WTC11 (cell line): ENCODE measurements at regions not wholly inside any gene's neighbourhood (a gene's known extent, or its start where the extent isn't known, plus 50 kb on each side); places are given as distances from the start of the nearest gene placed in this dataset.

Source experiments
- ATAC-seq: fragments of 200-7000 bp; cut with Tn5 transposase; 2 replicates; pipeline ENCODE4 v1.10.0; 2021; ENCODE audit warnings: mild to moderate bottlenecking, moderate library complexity
- CTCF ChIA-PET: fragments of 300-600 bp; sonication (Branson Sonifier 250); formaldehyde crosslinking; loops from one replicate; lab custom pipeline; 2021; ENCODE audit warnings: antibody characterized with exemption; lab: Charles Lee
- POLR2A ChIA-PET: fragments of 350-600 bp; sonication (Branson Sonifier 250); formaldehyde crosslinking; loops from one replicate; lab custom pipeline; 2021; ENCODE audit warnings: antibody characterized with exemption; lab: Charles Lee
- DNase-seq: peaks from one replicate; pipeline ENCODE4 v3.0.0; 2021; ENCODE audit warnings: low spot score
- H3K27ac Mint-ChIP-seq: 2 replicates; pipeline ENCODE4 v1.8.0; 2021; ENCODE audit warnings: mixed read lengths
- H3K27me3 Mint-ChIP-seq: 2 replicates; pipeline ENCODE4 v1.8.0; 2021; ENCODE audit warnings: low read depth, mild to moderate bottlenecking, moderate library complexity, mixed read lengths
- H3K36me3 Mint-ChIP-seq: 2 replicates; pipeline ENCODE4 v1.8.0; 2021; ENCODE audit warnings: mixed read lengths
- H3K4me1 Mint-ChIP-seq: 2 replicates; pipeline ENCODE4 v1.8.0; 2022; ENCODE audit warnings: mixed read lengths
- H3K4me3 Mint-ChIP-seq: 2 replicates; pipeline ENCODE4 v1.8.0; 2021; ENCODE audit warnings: mild to moderate bottlenecking, moderate library complexity, mixed read lengths
- H3K9me3 Mint-ChIP-seq: 2 replicates; pipeline ENCODE4 v1.8.0; 2021; ENCODE audit warnings: mixed read lengths
- AFF4 ChIP-seq: sonication (generic); formaldehyde crosslinking; IDR thresholded peaks from 2 replicates; pipeline ENCODE4 v1.8.1; 2023; ENCODE audit warnings: mild to moderate bottlenecking, missing genetic modification reagents, borderline replicate concordance
- CBFB ChIP-seq: sonication (generic); formaldehyde crosslinking; IDR thresholded peaks from 2 replicates; pipeline ENCODE4 v1.8.1; 2022; ENCODE audit warnings: mild to moderate bottlenecking, low read depth, missing genetic modification reagents
- ERG ChIP-seq: fragments of 250-450 bp; sonication (Bioruptor Pico); IDR thresholded peaks from 2 replicates; pipeline ENCODE4 v1.8.0; 2021; ENCODE audit warnings: mild to moderate bottlenecking
- ESRRA ChIP-seq: sonication (generic); formaldehyde crosslinking; IDR thresholded peaks from 2 replicates; pipeline ENCODE4 v1.8.1; 2022; ENCODE audit warnings: mild to moderate bottlenecking, missing genetic modification reagents, borderline replicate concordance
- FOXP4 ChIP-seq: sonication (generic); formaldehyde crosslinking; IDR thresholded peaks from 2 replicates; pipeline ENCODE4 v1.8.0; 2022; ENCODE audit warnings: mild to moderate bottlenecking, missing genetic modification reagents
- HMGA2 ChIP-seq: fragments of 250-450 bp; sonication (Bioruptor Pico); IDR thresholded peaks from 2 replicates; pipeline ENCODE4 v1.4.0; 2021; ENCODE audit warnings: mild to moderate bottlenecking, moderate library complexity
- JAZF1 ChIP-seq: fragments of 250-450 bp; sonication (Bioruptor Pico); IDR thresholded peaks from 2 replicates; pipeline ENCODE4 v1.9.0; 2021; ENCODE audit warnings: moderate library complexity, mild to moderate bottlenecking, inconsistent platforms
- JUN ChIP-seq: sonication (generic); formaldehyde crosslinking; IDR thresholded peaks from 2 replicates; pipeline ENCODE4 v1.8.0; 2023; ENCODE audit warnings: mild to moderate bottlenecking, missing genetic modification reagents
- MXD4 ChIP-seq: fragments of 250-450 bp; sonication (Bioruptor Pico); IDR thresholded peaks from 2 replicates; pipeline ENCODE4 v1.8.0; 2021; ENCODE audit warnings: mild to moderate bottlenecking, moderate library complexity, borderline replicate concordance
- MYBL2 ChIP-seq: sonication (generic); formaldehyde crosslinking; IDR thresholded peaks from 2 replicates; pipeline ENCODE4 v1.8.1; 2023; ENCODE audit warnings: mild to moderate bottlenecking, moderate library complexity, missing genetic modification reagents
- NFE2L1 ChIP-seq: sonication (generic); formaldehyde crosslinking; IDR thresholded peaks from 2 replicates; pipeline ENCODE4 v1.8.1; 2023; ENCODE audit warnings: missing genetic modification reagents
- NR1H2 ChIP-seq: sonication (generic); formaldehyde crosslinking; IDR thresholded peaks from 2 replicates; pipeline ENCODE4 v1.9.0; 2021; ENCODE audit warnings: mild to moderate bottlenecking, moderate library complexity, missing genetic modification reagents
- SP1 ChIP-seq: sonication (generic); formaldehyde crosslinking; conservative IDR thresholded peaks from 2 replicates; pipeline ENCODE4 v1.8.1; 2022; ENCODE audit warnings: missing genetic modification reagents
- ZNF121 ChIP-seq: sonication (generic); formaldehyde crosslinking; IDR thresholded peaks from 2 replicates; pipeline ENCODE4 v1.8.0; 2023; ENCODE audit warnings: missing genetic modification reagents
- ZNF219 ChIP-seq: sonication (generic); formaldehyde crosslinking; IDR thresholded peaks from 2 replicates; pipeline ENCODE4 v1.8.0; 2023; ENCODE audit warnings: missing genetic modification reagents, mild to moderate bottlenecking, borderline replicate concordance
- ZNF232 ChIP-seq: sonication (generic); formaldehyde crosslinking; IDR thresholded peaks from 2 replicates; pipeline ENCODE4 v1.8.0; 2022; ENCODE audit warnings: mild to moderate bottlenecking, missing genetic modification reagents
- ZNF281 ChIP-seq: sonication (generic); formaldehyde crosslinking; IDR thresholded peaks from 2 replicates; pipeline ENCODE4 v1.8.0; 2023; ENCODE audit warnings: mild to moderate bottlenecking, missing genetic modification reagents
- ZSCAN18 ChIP-seq: fragments of 250-450 bp; sonication (Bioruptor Pico); IDR thresholded peaks from 2 replicates; pipeline ENCODE4 v2.1.2; 2022; ENCODE audit warnings: mild to moderate bottlenecking, moderate library complexity
- TF ChIP-seq, protein P1 (sequence below): sonication (generic); formaldehyde crosslinking; IDR thresholded peaks from 2 replicates; pipeline ENCODE4 v1.8.0; 2023; ENCODE audit warnings: missing genetic modification reagents, mild to moderate bottlenecking, borderline replicate concordance

DNA sequence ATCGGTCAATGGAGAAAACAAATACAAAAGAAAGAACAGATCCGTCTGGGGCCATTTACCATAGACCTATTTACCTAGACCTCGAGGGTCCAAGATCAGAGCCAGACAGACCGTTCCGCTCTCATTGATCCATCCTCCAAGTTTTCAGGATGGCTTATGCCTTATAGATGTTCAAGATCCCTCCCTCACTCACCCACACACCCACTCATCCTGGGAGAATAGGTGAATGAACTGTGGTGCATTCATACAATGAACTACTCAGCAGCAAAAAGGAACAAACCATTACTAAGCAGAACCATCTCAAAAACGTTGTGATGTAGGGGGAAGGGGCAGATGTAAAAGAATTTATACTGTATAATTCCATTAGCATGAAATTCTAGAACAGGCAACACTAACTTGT is 125.1 kb upstream of the RREB1 start:
- TF ChIP-seq ZNF219, result no peak
- no peak for TF ChIP-seq CBFB (CRISPR knock-in tag)
- no peak for TF ChIP-seq ERG (CRISPR knock-in tag)
- no peak for TF ChIP-seq ESRRA
- no peak for TF ChIP-seq JUN (CRISPR knock-in tag)
- TF ChIP-seq MYBL2 (CRISPR knock-in tag), result no peak
- no peak for TF ChIP-seq NFE2L1 (CRISPR knock-in tag)
- TF ChIP-seq NR1H2 (CRISPR knock-in tag), result no peak
- TF ChIP-seq SP1 (CRISPR knock-in tag), result no peak
- no peak for TF ChIP-seq JAZF1 (CRISPR knock-in tag)
- TF ChIP-seq MXD4 (CRISPR knock-in tag), result no peak
- TF ChIP-seq AFF4 (CRISPR knock-in tag), result no peak
- TF ChIP-seq HMGA2 (CRISPR knock-in tag), result no peak
- no peak for ATAC-seq

DNA sequence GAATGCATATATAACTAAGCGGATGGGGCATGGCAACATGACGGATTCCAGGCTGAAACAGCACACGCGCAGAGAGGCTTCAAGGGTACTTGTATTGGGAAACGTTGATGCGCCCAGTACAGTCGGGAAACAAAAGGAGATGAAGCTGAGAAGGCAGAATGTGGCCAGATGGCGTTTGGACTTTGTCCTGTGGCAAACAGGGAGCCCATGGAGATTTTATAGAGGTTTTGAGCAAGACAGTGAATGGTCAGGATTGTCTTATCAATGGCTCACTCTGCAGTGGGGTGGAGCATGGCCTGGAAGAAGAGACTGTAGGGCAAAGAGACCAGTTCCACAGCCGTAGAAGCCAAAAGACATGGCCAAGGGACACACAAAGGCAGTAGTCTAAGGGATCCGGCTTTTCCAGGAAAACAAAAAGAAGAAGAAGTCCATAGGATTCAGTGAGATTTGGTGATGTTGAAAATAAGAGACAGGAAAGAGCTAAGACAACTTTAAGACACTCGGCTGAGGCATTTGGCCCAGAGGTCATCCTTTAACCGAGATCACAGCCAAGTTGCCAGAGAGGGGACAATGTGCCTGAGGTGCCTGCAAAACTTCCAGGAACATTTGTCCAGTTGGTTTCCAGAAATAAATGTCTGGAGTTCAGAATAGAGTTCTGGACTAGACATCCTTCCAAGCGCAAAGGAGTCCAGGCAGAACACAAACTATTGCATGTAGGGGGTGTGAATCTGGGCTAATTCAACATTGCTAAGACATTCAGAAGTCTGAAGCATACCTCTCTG is 123.0 kb upstream of the RREB1 start:
- no peak for DNase-seq
- H3K27ac Mint-ChIP-seq, result no peak overlapping the region
- H3K9me3 Mint-ChIP-seq, result no peaks in the 10 kb centered on the region
- no peak for ATAC-seq
- H3K4me3 Mint-ChIP-seq, result no peak overlapping the region
- POLR2A ChIA-PET, result no interaction called here
- H3K4me1 Mint-ChIP-seq, result peaks cover 8% of the 10 kb centered on the region
- no peaks in the 10 kb centered on the region for H3K36me3 Mint-ChIP-seq
- CTCF ChIA-PET, result no interaction called here
- no peaks in the 10 kb centered on the region; the same call in 1 of the 2 replicates for H3K27me3 Mint-ChIP-seq
- TF ChIP-seq HMGA2 (CRISPR knock-in tag) (no peak), FOXP4 (CRISPR knock-in tag) (no peak), ZNF281 (CRISPR knock-in tag) (no peak), ZNF232 (CRISPR knock-in tag) (no peak), ZNF121 (CRISPR knock-in tag) (no peak), ZSCAN18 (CRISPR knock-in tag) (no peak), JAZF1 (CRISPR knock-in tag) (no peak), JUN (CRISPR knock-in tag) (no peak)
- TF ChIP-seq, protein P1, sequence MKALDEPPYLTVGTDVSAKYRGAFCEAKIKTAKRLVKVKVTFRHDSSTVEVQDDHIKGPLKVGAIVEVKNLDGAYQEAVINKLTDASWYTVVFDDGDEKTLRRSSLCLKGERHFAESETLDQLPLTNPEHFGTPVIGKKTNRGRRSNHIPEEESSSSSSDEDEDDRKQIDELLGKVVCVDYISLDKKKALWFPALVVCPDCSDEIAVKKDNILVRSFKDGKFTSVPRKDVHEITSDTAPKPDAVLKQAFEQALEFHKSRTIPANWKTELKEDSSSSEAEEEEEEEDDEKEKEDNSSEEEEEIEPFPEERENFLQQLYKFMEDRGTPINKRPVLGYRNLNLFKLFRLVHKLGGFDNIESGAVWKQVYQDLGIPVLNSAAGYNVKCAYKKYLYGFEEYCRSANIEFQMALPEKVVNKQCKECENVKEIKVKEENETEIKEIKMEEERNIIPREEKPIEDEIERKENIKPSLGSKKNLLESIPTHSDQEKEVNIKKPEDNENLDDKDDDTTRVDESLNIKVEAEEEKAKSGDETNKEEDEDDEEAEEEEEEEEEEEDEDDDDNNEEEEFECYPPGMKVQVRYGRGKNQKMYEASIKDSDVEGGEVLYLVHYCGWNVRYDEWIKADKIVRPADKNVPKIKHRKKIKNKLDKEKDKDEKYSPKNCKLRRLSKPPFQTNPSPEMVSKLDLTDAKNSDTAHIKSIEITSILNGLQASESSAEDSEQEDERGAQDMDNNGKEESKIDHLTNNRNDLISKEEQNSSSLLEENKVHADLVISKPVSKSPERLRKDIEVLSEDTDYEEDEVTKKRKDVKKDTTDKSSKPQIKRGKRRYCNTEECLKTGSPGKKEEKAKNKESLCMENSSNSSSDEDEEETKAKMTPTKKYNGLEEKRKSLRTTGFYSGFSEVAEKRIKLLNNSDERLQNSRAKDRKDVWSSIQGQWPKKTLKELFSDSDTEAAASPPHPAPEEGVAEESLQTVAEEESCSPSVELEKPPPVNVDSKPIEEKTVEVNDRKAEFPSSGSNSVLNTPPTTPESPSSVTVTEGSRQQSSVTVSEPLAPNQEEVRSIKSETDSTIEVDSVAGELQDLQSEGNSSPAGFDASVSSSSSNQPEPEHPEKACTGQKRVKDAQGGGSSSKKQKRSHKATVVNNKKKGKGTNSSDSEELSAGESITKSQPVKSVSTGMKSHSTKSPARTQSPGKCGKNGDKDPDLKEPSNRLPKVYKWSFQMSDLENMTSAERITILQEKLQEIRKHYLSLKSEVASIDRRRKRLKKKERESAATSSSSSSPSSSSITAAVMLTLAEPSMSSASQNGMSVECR (CRISPR knock-in tag), result no peak

More for the DNA sequence above, 125.1 kb upstream of the RREB1 start:
- Mint-ChIP-seq H3K27ac (no peak overlapping the region), H3K9me3 (no peaks in the 10 kb centered on the region), H3K4me1 (peaks cover 4% of the 10 kb centered on the region; the same call in 1 of the 2 replicates), H3K27me3 (no peaks in the 10 kb centered on the region; the same call in 1 of the 2 replicates), H3K36me3 (no peaks in the 10 kb centered on the region), H3K4me3 (no peak overlapping the region)
- no peak for DNase-seq
- CTCF ChIA-PET, result no interaction called here
- POLR2A ChIA-PET, result no interaction called here
